ENCODE measurements at regions not wholly inside any gene's neighbourhood (a gene's known extent, or its start where the extent isn't known, plus 50 kb on each side); places are given as distances from the start of the nearest gene placed in this dataset.

GRCh38 chr6:148064406-148065134 is 278.1 kb upstream of the SASH1 start:
- TF ChIP-seq CTCF (IDR thresholded peaks at IDR 0.05; ENCODE audit: insufficient read depth, low read depth, low read length) = no peak
- TF ChIP-seq EZH2 (IDR thresholded peaks at IDR 0.05; ENCODE audit: insufficient read depth, low read length) = no peak

All from astrocyte (in vitro differentiated cells and primary cell).